ENCODE measurements at regions not wholly inside any gene's neighbourhood (a gene's known extent, or its start where the extent isn't known, plus 50 kb on each side); places are given as distances from the start of the nearest gene placed in this dataset.

DNA sequence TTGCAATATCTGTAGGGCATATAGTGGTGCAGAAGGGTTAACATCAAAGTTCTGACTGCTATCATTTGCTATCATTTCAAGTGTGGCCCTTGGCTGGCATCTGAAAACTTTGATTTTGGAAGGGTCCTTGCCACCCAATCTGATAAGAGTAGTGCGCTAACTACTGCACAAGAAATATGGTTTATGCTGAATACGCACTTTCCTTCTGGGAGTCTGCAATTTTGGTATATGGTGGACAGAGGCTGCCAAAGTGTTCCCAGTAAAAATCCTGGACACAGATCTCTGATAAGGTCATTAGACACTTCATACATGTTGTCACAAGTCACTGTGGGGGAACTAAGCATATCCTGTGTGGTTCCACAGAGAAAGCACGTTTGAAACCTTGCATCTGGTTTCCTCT is 461.6 kb upstream of the CDH11 start:
- no peak for FAIRE-seq
- Histone ChIP-seq H3K4me3 (ENCODE audit: low read depth, low read length) (no peak overlapping the region), H3K27me3 (ENCODE audit: control insufficient read depth, insufficient read depth, low read length) (no peaks in the 10 kb centered on the region), H3K36me3 (ENCODE audit: control insufficient read depth, insufficient read depth, low read length) (no peaks in the 10 kb centered on the region)
- no peak for TF ChIP-seq CTCF (IDR thresholded peaks at IDR 0.05; ENCODE audit: insufficient read depth, low read length, severe bottlenecking)
- no peak for DNase-seq (ENCODE audit: low read depth)

DNA sequence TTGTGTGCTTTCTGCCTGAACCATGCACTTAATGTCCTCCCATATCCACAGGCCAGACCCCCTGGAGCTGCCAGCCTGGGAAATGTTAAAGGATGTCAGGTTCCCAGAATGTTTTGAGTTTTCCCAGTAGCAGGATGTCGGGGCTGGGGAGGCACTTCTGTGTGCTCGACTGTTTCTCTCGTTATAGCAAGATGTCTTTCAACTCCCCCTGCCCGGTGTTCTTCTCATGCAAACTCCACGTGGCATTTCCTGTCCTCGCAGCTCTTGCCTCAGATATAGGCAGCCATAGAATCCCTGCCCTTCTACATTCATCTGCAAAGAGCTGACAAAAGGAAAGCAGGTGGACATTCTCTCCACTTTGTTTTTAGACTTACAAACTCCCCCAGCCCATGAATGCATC is 457.2 kb upstream of the CDH11 start:
- no peak overlapping the region for H3K4me3 ChIP-seq (ENCODE audit: low read depth, low read length)
- H3K27me3 ChIP-seq (ENCODE audit: control insufficient read depth, insufficient read depth, low read length), result no peaks in the 10 kb centered on the region
- no peak for TF ChIP-seq CTCF (IDR thresholded peaks at IDR 0.05; ENCODE audit: insufficient read depth, low read length, severe bottlenecking)
- DNase-seq (ENCODE audit: low read depth) (no peak), FAIRE-seq (no peak)
- no peaks in the 10 kb centered on the region for H3K36me3 ChIP-seq (ENCODE audit: control insufficient read depth, insufficient read depth, low read length)

- H3K4me3 ChIP-seq (ENCODE audit: low read depth, low read length), result no peak overlapping the region
- no peak for TF ChIP-seq CTCF (IDR thresholded peaks at IDR 0.05; ENCODE audit: insufficient read depth, low read length, severe bottlenecking)
- no peak for FAIRE-seq
- H3K36me3 ChIP-seq (ENCODE audit: control insufficient read depth, insufficient read depth, low read length), result no peaks in the 10 kb centered on the region
- no peak for DNase-seq (ENCODE audit: low read depth)
- H3K27me3 ChIP-seq (ENCODE audit: control insufficient read depth, insufficient read depth, low read length), result no peaks in the 10 kb centered on the region
Observed at GRCh38 chr16:65576631-65577030, 454.8 kb upstream of the CDH11 start.

- H3K27me3 ChIP-seq (ENCODE audit: control insufficient read depth, insufficient read depth, low read length), result no peaks in the 10 kb centered on the region
- TF ChIP-seq CTCF (IDR thresholded peaks at IDR 0.05; ENCODE audit: insufficient read depth, low read length, severe bottlenecking), result no peak
- no peak overlapping the region for H3K4me3 ChIP-seq (ENCODE audit: low read depth, low read length)
- FAIRE-seq, result no peak
- H3K36me3 ChIP-seq (ENCODE audit: control insufficient read depth, insufficient read depth, low read length), result no peaks in the 10 kb centered on the region
- no peak for DNase-seq (ENCODE audit: low read depth)
Observed at GRCh38 chr16:65576139-65576538, 454.3 kb upstream of the CDH11 start.

- no peak for TF ChIP-seq CTCF (IDR thresholded peaks at IDR 0.05; ENCODE audit: insufficient read depth, low read length, severe bottlenecking)
- no peak overlapping the region for H3K4me3 ChIP-seq (ENCODE audit: low read depth, low read length)
- no peak for DNase-seq (ENCODE audit: low read depth)
- H3K36me3 ChIP-seq (ENCODE audit: control insufficient read depth, insufficient read depth, low read length), result no peaks in the 10 kb centered on the region
- H3K27me3 ChIP-seq (ENCODE audit: control insufficient read depth, insufficient read depth, low read length), result no peaks in the 10 kb centered on the region
- no peak for FAIRE-seq
Observed at GRCh38 chr16:65574326-65574966, 452.6 kb upstream of the CDH11 start.

DNA sequence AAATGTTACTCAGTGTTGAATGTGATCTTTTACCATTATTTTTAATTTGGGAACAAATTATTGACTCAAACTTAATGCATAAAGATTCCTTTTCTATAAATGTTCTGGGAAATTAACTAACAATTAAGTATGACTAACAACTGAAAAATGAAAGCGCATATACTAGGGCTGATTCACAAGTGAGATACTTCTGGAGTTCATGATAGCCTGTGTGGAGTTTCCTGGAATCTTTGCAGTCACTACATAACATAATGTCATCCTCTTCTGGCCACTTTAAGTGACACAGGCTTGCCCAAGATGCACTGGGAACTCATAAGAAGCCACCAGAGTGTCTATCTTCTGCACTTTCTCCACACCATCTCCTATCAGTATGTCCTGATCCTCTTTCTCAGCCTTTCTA is 450.3 kb upstream of the CDH11 start:
- H3K4me3 ChIP-seq (ENCODE audit: low read depth, low read length), result no peak overlapping the region
- TF ChIP-seq CTCF (IDR thresholded peaks at IDR 0.05; ENCODE audit: insufficient read depth, low read length, severe bottlenecking), result no peak
- DNase-seq (ENCODE audit: low read depth), result peak; percentile 86
- FAIRE-seq, result no peak
- H3K27me3 ChIP-seq (ENCODE audit: control insufficient read depth, insufficient read depth, low read length), result no peaks in the 10 kb centered on the region
- H3K36me3 ChIP-seq (ENCODE audit: control insufficient read depth, insufficient read depth, low read length), result no peaks in the 10 kb centered on the region

All from bronchial epithelial cell (primary cell).